MM.1S (cell line): ENCODE measurements at regions not wholly inside any gene's neighbourhood (a gene's known extent, or its start where the extent isn't known, plus 50 kb on each side); places are given as distances from the start of the nearest gene placed in this dataset.

Experiments used
- CTCF ChIP-seq: fragments of 300-600 bp; sonication (generic); IDR thresholded peaks from 2 replicates; pipeline ENCODE4 v1.5.1; 2016; ENCODE audit warnings: antibody characterized with exemption, low read length, mixed read lengths
- EZH2phosphoT487 ChIP-seq: fragments of 300-600 bp; sonication (generic); IDR thresholded peaks from 2 replicates; pipeline ENCODE4 v1.6.1; 2018; ENCODE audit warnings: antibody characterized with exemption, low read length

- TF ChIP-seq CTCF (no peak), EZH2phosphoT487 (no peak)
Measured at GRCh38 chr10:3875842-3876235, 90.8 kb upstream of the KLF6 start.
